ENCODE measurements at regions not wholly inside any gene's neighbourhood (a gene's known extent, or its start where the extent isn't known, plus 50 kb on each side); places are given as distances from the start of the nearest gene placed in this dataset.

- Histone ChIP-seq H3K27me3 (ENCODE audit: control insufficient read depth, insufficient read depth, low read length) (no peaks in the 10 kb centered on the region), H3K4me3 (ENCODE audit: low read depth, low read length) (no peak overlapping the region), H3K36me3 (ENCODE audit: control insufficient read depth, insufficient read depth, low read length) (no peaks in the 10 kb centered on the region)
- TF ChIP-seq, protein P1, sequence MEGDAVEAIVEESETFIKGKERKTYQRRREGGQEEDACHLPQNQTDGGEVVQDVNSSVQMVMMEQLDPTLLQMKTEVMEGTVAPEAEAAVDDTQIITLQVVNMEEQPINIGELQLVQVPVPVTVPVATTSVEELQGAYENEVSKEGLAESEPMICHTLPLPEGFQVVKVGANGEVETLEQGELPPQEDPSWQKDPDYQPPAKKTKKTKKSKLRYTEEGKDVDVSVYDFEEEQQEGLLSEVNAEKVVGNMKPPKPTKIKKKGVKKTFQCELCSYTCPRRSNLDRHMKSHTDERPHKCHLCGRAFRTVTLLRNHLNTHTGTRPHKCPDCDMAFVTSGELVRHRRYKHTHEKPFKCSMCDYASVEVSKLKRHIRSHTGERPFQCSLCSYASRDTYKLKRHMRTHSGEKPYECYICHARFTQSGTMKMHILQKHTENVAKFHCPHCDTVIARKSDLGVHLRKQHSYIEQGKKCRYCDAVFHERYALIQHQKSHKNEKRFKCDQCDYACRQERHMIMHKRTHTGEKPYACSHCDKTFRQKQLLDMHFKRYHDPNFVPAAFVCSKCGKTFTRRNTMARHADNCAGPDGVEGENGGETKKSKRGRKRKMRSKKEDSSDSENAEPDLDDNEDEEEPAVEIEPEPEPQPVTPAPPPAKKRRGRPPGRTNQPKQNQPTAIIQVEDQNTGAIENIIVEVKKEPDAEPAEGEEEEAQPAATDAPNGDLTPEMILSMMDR (IDR thresholded peaks at IDR 0.05; ENCODE audit: insufficient read depth, low read length, poor library complexity, severe bottlenecking), result no peak
- no peak for DNase-seq (ENCODE audit: low read depth)
Measured at GRCh38 chr15:38888701-38889221, 324.1 kb upstream of the RASGRP1 start.

DNA sequence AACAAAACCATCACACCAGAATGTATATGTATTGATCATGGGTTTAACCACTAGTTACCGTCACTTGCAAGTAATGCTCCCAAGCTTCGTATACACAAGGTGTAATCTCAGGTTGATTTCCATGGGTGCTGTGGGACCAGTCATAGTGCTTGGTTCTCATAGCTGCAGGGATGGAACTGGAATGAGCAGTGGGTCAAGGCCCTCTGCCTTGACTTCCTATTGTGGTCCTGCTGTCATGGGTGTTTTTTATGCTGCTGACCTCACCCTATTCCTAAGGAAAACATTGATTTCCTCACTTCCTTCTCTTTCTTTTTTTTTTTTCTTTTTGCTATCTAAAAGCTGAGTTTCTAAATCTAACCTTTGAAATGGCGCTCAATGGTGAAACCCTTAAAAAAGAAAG, 325.6 kb upstream of the RASGRP1 start:
- TF ChIP-seq, protein P1 (IDR thresholded peaks at IDR 0.05; ENCODE audit: insufficient read depth, low read length, poor library complexity, severe bottlenecking), result no peak
- Histone ChIP-seq H3K36me3 (ENCODE audit: control insufficient read depth, insufficient read depth, low read length) (no peaks in the 10 kb centered on the region), H3K27me3 (ENCODE audit: control insufficient read depth, insufficient read depth, low read length) (no peaks in the 10 kb centered on the region), H3K4me3 (ENCODE audit: low read depth, low read length) (no peak overlapping the region)
- no peak for DNase-seq (ENCODE audit: low read depth)

DNA sequence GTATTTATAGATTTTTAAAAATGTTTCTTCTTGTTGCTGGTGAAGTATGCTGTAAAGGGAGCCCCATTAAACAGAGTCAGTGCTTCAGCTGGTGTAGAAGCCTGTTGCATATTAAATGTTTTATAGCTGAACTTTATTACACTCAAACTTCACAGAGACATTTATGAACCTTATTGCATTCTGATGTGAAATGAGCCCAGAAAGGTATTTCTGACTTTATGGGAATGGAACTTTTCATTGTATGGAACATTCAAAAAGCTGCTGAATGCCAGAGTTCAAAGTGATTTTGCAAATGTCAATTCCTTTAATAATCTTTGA, 329.3 kb upstream of the RASGRP1 start:
- Histone ChIP-seq H3K36me3 (ENCODE audit: control insufficient read depth, insufficient read depth, low read length) (no peaks in the 10 kb centered on the region), H3K4me3 (ENCODE audit: low read depth, low read length) (no peak overlapping the region), H3K27me3 (ENCODE audit: control insufficient read depth, insufficient read depth, low read length) (no peaks in the 10 kb centered on the region)
- TF ChIP-seq, protein P1 (IDR thresholded peaks at IDR 0.05; ENCODE audit: insufficient read depth, low read length, poor library complexity, severe bottlenecking), result no peak
- DNase-seq (ENCODE audit: low read depth), result no peak

- Histone ChIP-seq H3K27me3 (ENCODE audit: control insufficient read depth, insufficient read depth, low read length) (no peaks in the 10 kb centered on the region), H3K4me3 (ENCODE audit: low read depth, low read length) (no peak overlapping the region), H3K36me3 (ENCODE audit: control insufficient read depth, insufficient read depth, low read length) (no peaks in the 10 kb centered on the region)
- TF ChIP-seq, protein P1 (IDR thresholded peaks at IDR 0.05; ENCODE audit: insufficient read depth, low read length, poor library complexity, severe bottlenecking), result no peak
- peak; percentile 89 for DNase-seq (ENCODE audit: low read depth)
Measured at GRCh38 chr15:38894243-38894948, 329.8 kb upstream of the RASGRP1 start.

DNA sequence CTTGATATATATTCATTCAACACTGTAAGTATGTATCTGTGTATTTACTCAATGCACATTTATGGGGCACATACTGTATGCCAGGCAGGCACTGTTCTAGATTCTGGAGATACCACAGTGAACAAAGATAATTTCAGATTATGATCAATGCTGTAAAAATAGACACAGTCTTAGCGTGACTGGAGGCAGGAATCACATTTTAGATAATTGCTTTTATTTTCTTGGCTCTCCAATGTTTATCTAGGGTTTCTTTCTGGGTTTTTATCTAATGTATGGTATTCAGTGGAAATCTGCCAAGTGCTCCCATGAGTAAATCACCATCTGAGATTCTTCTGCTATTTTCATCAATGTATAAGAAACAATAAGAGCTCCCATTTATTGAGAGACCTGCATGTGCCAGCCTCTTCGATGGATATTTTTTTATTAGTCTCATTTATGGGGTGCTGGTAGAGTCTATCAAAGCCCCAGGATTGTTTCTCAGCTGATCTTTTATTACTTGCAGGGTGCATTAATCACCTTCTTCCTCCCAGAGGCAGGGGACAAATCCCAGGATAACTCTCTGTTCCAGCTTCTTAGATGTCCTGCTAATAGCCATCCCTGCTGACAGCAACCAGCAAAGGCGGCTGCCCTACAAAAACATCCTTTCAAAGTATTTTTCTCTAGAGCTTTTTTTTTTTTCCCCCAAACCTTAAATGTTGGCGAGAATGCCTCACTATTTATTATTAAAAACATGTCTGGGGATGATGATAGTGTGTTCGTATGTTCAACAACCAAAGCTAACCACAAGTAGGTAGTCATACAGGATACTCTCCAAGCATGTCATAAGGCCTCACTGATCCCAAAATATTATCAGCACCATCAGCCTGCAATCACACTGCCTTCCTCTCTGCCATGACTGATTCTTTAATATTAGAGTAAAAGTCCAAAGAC, 331.0 kb upstream of the RASGRP1 start:
- TF ChIP-seq, protein P1 (IDR thresholded peaks at IDR 0.05; ENCODE audit: insufficient read depth, low read length, poor library complexity, severe bottlenecking), result no peak
- no peaks in the 10 kb centered on the region for H3K27me3 ChIP-seq (ENCODE audit: control insufficient read depth, insufficient read depth, low read length)
- no peak for DNase-seq (ENCODE audit: low read depth)
- no peak overlapping the region for H3K4me3 ChIP-seq (ENCODE audit: low read depth, low read length)
- H3K36me3 ChIP-seq (ENCODE audit: control insufficient read depth, insufficient read depth, low read length), result no peaks in the 10 kb centered on the region

Measured in kidney epithelial cell (primary cell).